Activated CD4-positive, alpha-beta T cell treated with anti-CD3 and anti-CD28 coated beads, Interleukin-2, amount 50 U/mL, for 48 hours (primary cell): ENCODE measurements at regions not wholly inside any gene's neighbourhood (a gene's known extent, or its start where the extent isn't known, plus 50 kb on each side); places are given as distances from the start of the nearest gene placed in this dataset.

ENCODE experiments used
- DNase-seq, 2 experiments: peaks; one replicate each; pipeline ENCODE4 v3.0.0-alpha.2; 2020

DNA sequence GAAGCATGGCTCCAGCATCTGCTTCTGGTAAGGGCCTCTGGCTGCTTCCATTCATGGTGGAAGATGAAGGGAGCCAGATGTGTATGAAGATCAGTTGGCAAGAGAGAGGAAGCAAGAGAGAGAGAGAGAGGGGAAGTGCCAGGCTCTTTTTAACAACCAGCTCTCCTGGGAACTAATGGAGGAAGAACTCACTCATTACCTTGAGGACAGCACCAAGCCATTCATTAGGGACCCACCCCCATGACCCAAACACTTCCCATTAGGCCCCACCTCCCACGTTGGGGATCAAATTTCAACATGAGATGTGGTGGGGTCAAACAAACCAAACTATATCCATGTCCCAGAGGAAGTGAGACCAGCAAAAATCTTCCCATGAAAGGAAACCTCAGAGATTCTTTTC is 124.8 kb upstream of the SIX2 start:
- DNase-seq = no peak

DNA sequence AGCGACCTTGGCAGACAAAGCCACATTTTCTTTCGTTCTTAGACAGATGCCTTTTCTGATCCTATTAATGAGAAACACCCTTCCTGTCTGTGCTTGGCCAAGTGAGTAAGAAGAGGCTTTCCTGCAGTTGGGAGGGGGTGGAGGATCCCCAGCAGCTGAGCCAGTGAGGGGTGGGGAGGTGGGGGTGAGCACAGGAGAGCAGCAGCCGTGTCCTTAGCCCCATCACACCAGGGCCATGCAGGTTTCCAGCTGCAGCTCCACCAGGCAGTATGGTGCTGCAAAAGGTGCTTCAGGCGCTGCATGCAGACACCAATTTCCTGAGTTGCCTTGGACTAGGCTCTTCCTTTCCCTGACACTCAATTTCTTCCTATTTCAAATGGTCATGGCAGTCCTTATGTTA is 123.3 kb upstream of the SIX2 start:
- DNase-seq = no peak

DNA sequence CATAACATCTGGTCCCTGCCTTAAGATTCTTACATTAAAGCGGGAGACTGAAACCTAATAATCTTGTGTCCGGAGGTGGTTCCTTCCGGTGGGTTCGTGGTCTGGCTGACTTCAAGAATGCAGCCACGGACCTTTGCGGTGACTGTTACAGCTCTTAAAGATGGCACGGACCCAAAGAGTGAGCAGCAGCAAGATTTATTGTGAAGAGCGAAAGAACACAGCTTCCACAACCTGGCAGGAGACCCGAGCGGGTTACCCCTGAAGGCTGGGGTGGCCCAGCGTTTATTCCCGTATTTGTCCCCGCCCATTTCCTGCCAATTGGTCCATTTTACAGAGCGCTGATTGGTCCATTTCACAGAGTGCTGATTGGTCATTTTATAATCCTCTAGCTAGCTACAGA is 122.3 kb upstream of the SIX2 start:
- no peak for DNase-seq

DNA sequence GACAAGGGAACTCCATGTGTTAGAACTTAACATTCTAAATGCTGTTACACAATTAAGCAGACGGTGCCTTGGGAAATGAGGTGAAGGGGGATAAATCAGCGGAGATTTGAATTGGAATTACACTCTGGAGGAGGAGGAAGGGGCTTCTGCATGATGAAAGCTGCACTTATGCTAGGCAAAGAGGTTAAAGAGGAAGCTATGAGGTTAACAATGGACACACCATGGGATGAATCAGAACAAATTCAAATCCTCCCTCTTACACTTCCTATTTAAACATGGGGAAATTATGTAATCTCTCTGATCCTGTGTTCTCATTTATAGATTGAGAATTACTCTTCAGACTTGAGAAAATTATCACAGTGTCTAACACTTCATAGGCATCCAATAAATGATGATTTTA is 121.5 kb upstream of the SIX2 start:
- DNase-seq = no peak

DNA sequence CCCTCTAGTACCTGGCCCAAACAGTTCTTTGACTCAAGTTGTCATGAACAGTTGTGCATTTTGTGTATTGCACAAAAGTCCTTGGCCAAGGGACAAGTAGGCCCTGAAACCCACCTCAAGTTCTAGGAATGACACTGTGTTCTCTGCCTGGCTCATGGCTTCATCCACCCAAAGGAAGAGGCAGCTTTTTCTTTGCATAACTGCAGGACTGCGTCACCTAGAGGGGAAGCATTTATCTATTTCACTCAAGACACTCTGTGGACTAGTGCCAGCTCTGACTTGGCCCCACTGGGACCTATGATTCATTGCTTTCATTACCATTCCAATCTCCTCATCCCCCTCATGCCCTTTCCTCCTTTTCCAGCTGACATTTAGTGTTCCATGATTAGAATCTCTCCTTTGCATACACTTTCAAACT is 119.3 kb upstream of the SIX2 start:
- DNase-seq = no peak

DNA sequence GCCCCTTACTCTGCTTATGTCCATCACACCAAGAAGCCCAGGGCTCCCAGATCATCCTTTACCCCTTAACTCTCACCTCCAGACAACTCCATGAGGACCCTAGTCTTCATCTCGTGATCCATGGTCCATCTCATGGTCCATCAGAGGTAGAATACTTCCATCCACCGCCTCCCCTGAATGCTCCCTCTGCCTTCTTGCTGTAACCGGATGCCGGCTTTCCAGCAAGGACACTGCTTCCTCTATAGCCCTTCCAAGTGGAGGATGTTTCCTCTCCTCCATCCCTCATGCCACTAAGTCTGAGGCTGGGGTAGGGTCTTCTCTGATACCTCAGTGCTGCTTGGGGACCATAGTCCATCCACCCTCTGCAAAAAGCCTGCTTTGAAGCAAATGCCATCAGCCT is 118.6 kb upstream of the SIX2 start:
- DNase-seq = no peak

DNA sequence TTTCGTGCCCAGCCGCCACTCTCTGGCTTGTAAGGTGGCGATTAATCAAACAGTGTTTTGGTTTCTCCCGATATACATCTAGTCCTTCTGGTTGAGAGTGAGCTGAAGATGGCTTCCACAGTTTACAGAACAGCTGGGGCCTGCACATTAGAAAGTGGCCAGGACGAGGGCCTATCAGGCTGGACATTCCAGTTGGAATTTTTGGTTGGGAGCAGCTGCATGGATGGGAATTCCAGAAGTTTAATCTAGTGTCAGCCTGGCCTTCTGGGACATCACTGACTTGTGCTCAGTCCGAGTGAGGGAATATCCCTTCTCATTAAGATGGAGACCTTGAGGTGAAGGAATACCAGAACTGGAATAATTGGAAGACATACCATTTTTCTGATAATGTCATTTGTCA is 118.1 kb upstream of the SIX2 start:
- DNase-seq = no peak

DNA sequence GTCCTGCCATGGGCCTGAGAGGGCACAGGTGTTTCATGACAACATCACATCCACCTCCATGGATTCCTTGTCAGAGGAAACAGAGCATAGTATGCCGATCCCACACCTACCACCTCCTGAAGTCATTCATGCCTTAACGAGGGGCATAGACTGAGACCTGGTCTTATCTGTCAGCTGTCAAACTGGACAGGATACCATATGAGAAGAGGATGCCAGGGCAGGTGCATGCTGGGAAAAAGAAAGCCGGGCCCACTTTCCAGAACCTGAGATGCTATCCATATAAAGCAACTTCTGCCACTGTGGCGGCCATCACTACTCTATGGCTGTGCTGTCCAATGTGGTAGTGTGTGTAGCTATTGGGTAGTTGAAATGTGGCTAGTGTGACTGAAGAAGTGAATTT is 116.0 kb upstream of the SIX2 start:
- DNase-seq = no peak

DNA sequence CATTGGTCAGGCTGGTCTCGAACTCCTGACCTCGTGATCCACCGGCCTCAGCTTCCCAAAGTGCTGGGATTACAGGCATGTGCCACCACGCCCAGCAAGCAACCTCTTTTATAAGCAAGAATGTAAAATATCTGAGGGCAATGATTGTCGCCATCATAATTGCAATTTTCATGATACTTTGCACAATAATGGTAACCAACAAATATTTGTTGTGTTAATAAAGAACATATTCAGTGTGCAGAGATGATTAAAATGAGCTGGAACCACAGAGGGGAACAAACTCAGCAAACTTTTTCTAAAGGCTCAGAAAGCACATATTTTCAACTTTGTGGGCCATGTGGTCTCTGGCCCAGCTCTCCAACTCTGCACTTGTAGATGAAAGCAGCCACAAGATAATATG is 115.2 kb upstream of the SIX2 start:
- DNase-seq = no peak

DNA sequence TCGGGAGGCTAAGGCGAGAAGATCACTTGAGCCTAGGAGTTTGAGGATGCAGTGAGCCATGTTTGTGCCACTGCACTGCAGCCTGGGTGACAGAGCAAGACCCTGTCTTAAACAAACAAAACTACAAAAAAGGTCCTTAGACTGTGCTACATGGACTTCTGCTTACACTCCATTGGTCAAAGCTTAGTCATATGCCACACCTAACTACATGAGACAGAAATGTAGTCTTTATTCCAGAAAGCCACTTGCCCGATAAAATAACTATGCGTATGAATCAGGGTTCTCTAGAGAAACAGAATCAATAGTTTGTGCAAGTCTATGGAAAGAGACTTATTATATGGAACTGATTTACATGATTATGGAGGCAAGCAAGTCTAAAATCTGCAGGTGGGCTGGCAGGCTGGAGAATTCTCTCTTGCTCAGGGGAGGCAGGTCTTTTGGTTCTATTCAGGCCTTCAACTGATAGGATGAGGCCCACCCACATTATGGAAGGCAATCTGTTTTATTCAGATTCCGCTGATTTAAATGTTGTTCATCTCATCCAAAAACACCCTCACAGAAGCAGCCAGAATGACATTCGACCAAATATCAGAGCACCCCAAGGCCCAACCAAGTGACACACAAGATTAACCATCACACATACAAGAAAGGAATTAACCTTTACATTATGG is 114.4 kb upstream of the SIX2 start:
- no peak for DNase-seq

DNA sequence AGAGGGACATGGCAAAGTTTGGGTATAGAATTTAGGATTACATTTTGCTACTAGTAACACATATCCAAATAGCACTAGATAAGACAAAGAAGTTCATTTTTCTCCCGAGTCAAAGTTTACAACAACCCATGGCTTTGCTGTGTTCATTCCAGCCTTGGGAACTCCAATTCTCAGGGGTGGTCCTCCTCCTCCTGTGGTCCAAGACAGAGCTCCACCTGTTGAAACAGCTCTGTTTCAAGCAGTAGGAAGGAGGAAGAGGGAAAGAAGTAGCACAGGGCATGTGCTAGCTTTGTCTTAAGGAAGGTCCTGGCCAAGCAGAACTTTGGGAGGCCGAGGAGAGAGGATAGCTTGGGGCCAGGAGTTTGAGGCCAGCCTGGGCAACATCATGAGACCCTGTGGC is 113.8 kb upstream of the SIX2 start:
- no peak for DNase-seq

DNA sequence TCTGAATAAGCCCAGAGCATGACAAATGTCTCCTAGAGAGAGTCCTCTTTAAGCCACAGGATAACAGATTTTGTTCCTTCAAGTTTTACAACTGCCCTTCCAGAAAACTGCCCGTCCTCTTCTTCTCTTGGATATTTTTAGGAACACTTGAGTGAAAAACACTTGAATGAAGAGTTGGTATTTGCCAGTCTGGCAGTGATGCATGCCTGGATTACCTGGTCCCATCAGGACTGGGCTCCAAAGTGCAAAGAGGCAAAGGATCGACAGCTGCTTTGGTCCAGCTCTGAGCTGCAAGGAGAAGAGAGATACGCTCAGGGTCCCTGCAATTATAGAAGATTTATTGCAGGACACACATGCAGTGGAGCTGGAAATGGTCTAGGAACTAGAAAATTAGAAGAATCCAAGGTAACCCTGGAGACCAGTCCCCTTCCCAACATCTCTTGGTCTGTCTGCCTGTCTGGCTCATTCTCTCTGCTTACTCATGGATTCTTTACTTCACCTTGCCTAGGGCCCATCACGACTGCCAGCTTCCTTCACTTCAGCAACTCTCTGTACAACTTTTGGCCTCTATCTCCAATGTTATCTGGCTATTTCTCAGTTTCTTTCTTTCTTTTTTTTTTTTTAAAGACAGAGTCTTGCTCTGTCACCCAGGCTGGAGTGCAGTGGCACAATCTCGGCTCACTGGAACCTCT is 112.1 kb upstream of the SIX2 start:
- DNase-seq = no peak

DNA sequence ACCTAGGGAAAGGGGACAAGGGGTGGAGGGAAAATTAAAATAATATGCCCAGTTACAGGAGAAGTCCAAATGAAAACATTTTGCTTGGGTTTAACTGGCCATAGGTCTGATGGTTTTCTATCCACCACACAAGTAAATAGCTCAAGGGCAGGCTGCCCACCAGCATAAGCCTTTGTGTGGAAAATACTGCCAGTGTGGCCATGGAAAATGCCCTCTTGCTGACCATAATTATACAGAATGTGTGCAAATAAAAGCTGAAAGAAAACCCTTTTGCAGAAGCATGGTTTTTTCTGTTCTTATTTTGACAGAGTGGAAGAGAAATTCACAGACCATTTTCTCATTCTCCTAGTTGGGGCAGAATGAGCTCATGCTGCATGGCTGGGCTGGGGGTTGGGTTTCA is 111.3 kb upstream of the SIX2 start:
- no peak for DNase-seq

DNA sequence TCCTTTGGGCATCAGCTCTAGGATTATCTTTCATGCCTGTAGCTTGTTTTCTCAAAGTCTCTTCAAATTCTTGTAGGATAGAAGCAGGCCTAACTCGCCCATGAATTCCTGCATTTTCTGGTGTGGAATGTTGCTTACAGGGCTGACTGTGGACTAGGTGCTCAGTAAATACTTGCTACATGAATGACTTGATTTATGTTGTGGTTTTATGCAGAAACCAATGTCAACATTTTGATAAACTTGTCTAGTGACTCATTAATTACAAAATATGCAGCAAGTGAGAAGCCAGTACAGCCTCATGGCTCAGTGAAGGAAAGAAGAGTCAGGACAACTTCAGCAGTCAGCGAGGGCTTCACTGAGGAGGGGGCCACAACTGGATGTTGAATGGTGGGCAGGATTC is 110.6 kb upstream of the SIX2 start:
- no peak for DNase-seq

DNA sequence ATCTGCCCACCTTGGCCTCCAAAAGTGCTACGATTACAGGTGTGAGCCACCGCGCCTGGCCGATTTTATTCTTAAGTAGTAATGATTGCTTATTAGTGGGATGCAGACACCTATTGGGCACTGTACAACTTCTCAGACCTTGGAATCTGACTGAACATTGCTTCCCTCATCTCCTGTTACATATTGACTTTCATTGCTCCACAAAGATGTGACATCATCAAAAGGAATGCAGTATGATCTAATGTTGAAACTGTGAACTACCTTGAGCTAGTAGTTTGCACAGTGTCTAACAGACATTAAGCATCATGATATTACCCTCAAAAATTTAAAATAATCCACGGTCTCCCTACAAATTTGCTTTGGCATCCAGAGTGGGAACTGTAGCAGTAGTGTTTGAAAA is 109.8 kb upstream of the SIX2 start:
- DNase-seq = no peak

DNA sequence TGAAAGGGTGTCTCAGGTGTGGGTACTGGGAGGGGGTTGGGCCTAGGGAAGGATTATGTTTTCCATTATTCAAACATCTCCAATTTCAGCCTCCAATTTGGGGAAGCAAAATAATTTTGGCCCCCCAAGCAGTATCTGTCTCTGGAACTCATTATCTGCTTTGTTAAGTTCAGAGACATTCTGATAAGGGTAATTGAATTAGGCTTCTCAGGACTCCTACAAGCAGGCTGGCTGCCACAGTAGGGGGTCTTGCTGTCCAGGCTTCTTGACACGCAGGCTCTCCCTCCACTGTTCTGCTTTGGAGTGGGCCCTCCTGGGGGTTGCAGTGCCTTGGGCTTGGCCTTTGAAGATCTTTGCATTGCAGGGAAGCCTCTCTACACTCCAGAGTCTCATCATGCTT is 108.1 kb upstream of the SIX2 start:
- no peak for DNase-seq

DNA sequence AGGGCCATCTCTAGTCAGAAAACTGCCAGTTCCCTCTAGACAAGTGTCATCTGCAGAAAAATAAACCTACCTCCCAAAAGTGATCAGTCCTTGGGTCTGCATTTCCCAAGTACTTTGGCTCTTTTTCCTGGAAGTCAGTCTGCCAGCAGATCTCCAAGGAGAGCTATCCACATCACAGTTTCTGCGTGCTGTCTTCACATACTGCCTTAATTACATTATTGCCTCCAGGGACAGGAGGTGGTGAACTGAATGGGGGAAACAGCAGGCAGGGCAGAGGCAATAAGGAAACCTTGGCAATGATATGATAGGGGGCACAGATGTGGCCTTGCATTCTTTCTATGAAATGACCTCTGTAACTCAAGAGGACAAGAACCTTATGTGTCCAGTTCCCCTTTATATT is 105.9 kb upstream of the SIX2 start:
- DNase-seq = no peak

DNA sequence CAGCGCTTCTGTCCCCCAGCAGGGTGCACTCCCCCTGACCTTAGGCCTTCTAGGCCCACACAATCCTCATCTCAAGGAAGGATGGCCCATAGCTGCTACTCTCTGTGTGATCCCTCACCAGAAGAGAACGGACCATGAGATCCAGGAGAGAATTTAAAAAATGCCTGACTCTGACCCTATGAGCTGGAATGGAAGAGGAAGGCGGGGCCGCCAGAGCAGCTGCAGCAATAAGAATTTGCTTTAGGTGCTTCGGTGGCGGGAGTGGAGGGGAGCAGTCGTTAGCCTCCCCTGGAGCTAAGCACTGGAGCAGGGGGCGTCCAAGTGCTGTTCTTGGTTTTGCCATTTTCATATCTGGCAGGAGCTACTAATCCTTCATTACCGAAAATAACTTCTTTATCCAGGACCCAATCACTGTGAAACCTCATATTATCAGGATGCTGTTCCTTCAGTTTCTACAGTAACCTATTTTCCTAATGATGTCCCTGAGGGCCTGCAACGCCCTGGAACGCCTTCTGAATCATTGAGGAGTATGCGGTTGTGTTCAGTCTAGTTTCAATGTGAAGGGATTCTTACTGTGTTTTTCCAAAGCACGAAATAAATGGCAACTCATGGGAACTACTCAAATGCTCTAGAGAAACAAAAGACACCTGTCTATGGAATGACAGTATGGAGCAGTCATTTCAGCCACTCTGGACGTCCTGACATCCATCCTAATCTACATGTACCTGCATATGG is 105.1 kb upstream of the SIX2 start:
- DNase-seq = no peak

DNA sequence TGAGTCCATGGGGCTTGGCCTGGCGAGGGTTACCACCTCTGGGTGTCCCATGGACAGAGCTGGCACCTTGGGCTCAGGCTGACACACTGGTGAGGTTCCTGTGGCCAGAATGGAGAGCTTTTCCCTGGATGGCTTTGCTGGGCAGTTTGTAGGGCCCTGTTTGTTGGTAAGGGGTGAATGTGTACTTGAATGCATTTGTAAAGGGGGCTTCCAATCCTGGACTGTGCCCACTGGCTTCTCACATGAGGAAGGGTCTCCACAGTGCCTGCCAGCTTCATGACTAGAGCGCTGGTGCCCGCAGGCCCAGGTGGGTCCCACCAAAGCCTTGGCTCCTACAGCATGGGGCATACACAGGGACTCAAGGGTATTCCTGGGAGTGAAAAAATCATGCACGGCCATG is 103.5 kb upstream of the SIX2 start:
- no peak for DNase-seq

DNA sequence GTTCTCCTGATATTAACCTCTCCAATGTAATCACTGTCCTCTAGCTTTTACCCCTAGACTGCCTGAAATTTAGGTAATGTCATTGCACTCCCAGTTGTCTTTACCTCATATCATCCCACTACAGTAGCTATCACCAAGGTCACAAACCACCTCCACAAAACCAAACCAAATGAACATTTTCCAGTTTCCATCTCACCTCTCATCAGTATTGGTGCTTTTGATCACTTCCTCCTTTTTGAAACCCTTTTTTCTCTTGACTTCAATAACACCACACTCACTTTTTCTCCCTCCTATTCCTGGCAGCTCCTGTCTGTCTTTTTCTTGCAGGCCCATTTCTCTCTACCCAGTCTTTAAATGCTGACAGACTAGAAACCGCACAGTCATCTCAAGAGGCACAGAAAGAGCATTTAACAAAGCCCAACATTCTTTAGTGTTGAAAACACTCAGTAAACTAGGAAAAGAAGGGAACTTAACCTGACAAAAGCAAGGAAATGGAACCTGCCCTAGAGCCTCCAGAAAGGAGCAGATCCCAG is 95.9 kb upstream of the SIX2 start:
- DNase-seq = no peak

DNA sequence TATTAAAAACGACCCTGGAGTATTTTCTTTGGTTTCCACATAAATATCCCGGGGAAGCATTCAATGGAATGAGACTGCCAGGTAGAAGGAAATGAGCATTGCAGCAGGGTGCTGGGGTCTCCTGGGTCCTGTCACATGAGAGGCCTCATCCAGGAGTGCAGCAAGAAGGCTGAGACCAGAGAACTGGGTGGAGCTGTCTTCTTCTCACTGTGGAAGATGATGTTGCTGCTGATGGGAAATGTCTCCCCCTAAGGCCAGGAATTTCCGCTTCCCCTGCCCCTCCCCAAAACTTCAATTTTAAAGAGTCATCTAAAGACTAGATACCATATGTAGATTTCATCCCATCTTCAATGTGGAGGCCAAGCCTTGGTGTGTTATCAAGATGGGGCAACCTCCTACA is 95.2 kb upstream of the SIX2 start:
- no peak for DNase-seq

DNA sequence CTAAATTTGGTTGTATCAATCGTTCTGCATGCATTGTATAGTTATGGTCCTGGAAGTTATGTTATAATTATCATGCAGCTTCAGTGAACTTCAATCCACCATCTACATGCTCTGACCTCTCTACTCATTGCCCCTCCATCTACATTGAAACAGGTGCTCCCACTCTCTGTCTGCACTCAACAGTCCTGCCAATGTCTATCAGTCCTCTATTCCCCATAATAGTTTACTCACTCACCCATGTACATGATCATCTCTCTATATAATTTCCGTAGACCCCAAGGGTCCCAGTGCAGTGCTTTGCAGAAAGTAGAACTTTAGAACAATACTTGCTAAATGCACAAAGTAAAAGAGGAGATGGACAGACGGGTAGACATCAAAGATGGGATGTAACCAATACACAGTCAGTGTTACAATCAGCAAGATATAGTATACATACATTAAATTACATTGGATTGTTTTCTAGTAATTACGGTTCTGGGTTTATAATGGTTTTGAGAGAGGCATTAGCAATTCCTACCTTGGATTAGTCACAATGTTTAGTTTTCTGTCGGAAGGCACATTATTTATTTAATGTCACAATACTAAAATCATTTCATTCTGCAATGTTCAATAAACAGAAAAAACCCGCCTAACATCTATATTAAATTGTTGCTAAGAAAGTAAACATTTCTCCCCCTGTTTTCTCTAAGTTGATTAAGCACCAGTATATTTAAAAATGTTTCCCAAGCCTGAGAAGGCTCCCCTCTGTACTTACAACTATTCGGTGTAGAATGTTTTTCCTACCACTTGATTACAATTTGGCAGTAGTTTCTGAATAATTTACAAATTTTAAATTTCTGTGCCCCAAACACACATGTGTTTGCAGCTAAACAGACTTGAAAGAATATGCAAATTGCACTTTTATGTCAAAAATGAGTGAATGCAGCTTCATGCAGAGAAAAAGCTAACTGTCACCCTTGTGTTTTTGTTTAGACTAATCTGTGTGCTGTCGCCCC is 94.4 kb upstream of the SIX2 start:
- no peak for DNase-seq

DNA sequence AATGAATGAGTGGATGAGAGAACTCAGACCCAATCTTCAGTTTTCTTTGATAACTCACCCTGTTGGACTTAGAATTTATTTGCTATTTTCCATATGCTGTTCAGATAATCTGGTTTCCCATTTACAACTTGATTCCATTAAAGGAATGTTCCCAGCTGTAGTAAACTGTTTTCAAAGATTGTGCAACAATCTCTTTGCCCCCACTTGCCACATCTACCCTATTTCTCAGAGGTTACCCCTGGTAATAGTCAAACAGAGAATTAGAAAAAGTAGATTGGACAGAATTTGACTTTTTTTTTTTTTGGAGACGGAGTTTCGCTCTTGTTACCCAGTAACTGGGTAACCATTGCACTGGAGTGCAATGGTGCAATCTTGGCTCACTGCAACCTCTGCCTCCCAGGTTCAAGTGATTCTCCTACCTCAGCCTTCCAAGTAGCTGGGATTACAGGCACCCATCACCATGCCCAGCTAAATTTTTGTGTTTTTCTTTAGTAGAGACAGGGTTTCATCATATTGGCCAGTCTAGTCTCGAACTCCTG is 93.4 kb upstream of the SIX2 start:
- no peak for DNase-seq
